ENCODE measurements at regions not wholly inside any gene's neighbourhood (a gene's known extent, or its start where the extent isn't known, plus 50 kb on each side); places are given as distances from the start of the nearest gene placed in this dataset.
"Not testable (repeated sequence)": the region's sequence is repeated elsewhere in the genome, so short reads cannot be mapped to it uniquely, and the experiment has no call there.

DNA sequence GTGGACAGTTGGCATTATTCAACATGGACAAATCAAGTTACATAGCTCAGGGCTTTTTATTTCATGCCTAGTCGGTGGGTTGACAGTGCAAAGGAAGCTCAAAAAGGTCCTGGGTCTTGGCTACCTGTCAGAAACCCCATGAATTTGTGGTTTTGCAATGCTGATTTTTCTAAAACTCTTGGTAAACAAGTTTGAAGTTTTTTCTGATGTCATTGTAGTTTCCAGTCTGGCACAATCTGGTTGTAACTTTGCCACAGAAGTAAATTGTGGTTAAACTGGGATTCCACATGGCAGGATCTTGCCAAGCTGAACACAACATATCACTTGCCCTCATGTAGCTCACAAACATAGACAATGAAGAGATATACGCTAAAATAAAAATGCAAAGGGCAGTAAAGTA lies 100.8 kb downstream of the EHF start:
- Histone ChIP-seq H3K27ac (ENCODE audit: insufficient read depth, low read length) (no peak overlapping the region), H3K9ac (ENCODE audit: insufficient read depth, low read length) (no peak overlapping the region), H4K20me1 (ENCODE audit: control insufficient read depth, extremely low read depth, insufficient read depth, low read length) (no peaks in the 10 kb centered on the region), H3K36me3 (ENCODE audit: control insufficient read depth, insufficient read depth, low read length) (no peaks in the 10 kb centered on the region), H3K9me3 (ENCODE audit: control insufficient read depth, insufficient read depth, low read depth, low read length) (no peaks in the 10 kb centered on the region), H2AFZ (ENCODE audit: low read length) (no peak overlapping the region), H3K4me2 (ENCODE audit: extremely low read depth, insufficient read depth, low read length) (no peak overlapping the region), H3K4me3 (replicated peaks in 1 of 4; ENCODE audit: control extremely low read depth in 1 of 4, insufficient read depth in 1 of 4, low read depth in 3 of 4, low read length in 4 of 4) (no peak overlapping the region), H3K27me3 (ENCODE audit: control insufficient read depth, insufficient read depth, low read length) (no peaks in the 10 kb centered on the region), H3K4me1 (ENCODE audit: control insufficient read depth, extremely low read depth, insufficient read depth, low read length) (no peaks in the 10 kb centered on the region), H3K79me2 (ENCODE audit: control insufficient read depth, insufficient read depth, low read length) (no peaks in the 10 kb centered on the region)
- TF ChIP-seq EZH2 (IDR thresholded peaks at IDR 0.05; ENCODE audit: low read length, missing control alignments) = no peak
- TF ChIP-seq, protein P1, sequence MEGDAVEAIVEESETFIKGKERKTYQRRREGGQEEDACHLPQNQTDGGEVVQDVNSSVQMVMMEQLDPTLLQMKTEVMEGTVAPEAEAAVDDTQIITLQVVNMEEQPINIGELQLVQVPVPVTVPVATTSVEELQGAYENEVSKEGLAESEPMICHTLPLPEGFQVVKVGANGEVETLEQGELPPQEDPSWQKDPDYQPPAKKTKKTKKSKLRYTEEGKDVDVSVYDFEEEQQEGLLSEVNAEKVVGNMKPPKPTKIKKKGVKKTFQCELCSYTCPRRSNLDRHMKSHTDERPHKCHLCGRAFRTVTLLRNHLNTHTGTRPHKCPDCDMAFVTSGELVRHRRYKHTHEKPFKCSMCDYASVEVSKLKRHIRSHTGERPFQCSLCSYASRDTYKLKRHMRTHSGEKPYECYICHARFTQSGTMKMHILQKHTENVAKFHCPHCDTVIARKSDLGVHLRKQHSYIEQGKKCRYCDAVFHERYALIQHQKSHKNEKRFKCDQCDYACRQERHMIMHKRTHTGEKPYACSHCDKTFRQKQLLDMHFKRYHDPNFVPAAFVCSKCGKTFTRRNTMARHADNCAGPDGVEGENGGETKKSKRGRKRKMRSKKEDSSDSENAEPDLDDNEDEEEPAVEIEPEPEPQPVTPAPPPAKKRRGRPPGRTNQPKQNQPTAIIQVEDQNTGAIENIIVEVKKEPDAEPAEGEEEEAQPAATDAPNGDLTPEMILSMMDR (conservative IDR thresholded peaks at IDR 0.05 in 1 of 2, IDR thresholded peaks at IDR 0.05 in 1 of 2; ENCODE audit: low read depth in 1 of 2, low read length in 2 of 2) = no peak
- peak; percentile 14 to 78 for DNase-seq (ENCODE audit: low read depth in 2 of 2)

DNA sequence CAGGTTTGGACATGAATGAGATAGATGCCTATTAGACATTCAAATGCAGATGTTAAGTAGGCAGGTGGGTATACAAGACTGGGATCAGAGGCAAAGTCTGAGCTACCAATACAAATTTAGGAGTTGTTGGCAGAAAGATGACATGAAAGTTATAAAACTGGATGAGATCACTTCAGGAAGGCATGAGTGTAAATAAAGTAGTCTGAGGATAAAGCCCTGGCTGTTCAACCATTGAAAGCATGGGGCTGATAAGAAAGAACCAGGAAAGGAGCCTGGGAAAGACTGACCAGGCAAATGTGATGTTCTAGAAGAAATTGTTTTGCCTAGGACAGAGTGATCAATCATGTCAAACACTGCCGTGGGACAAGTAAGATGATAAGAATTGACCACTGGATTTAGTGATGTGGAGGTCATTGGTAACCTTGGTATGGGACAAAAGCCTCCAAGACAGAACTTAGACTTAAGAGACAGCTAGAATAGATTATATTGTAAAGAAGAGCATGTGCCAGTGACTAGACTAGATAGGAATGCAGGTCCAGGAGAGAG lies 98.5 kb downstream of the EHF start:
- no peaks in the 10 kb centered on the region for H3K27me3 ChIP-seq (ENCODE audit: control insufficient read depth, insufficient read depth, low read length)
- no peak overlapping the region for H3K4me3 ChIP-seq (replicated peaks in 1 of 4; ENCODE audit: control extremely low read depth in 1 of 4, insufficient read depth in 1 of 4, low read depth in 3 of 4, low read length in 4 of 4)
- no peaks in the 10 kb centered on the region for H3K79me2 ChIP-seq (ENCODE audit: control insufficient read depth, insufficient read depth, low read length)
- no peak overlapping the region for H3K4me2 ChIP-seq (ENCODE audit: extremely low read depth, insufficient read depth, low read length)
- no peak for TF ChIP-seq EZH2 (IDR thresholded peaks at IDR 0.05; ENCODE audit: low read length, missing control alignments)
- TF ChIP-seq, protein P1 (conservative IDR thresholded peaks at IDR 0.05 in 1 of 2, IDR thresholded peaks at IDR 0.05 in 1 of 2; ENCODE audit: low read depth in 1 of 2, low read length in 2 of 2) = no peak
- DNase-seq (ENCODE audit: low read depth in 2 of 2) = peak in 1 of 2 donors; percentile 2
- H3K9ac ChIP-seq (ENCODE audit: insufficient read depth, low read length) = no peak overlapping the region
- no peaks in the 10 kb centered on the region for H3K4me1 ChIP-seq (ENCODE audit: control insufficient read depth, extremely low read depth, insufficient read depth, low read length)
- no peaks in the 10 kb centered on the region for H4K20me1 ChIP-seq (ENCODE audit: control insufficient read depth, extremely low read depth, insufficient read depth, low read length)
- H3K27ac ChIP-seq (ENCODE audit: insufficient read depth, low read length) = no peak overlapping the region
- H3K36me3 ChIP-seq (ENCODE audit: control insufficient read depth, insufficient read depth, low read length) = no peaks in the 10 kb centered on the region
- H3K9me3 ChIP-seq (ENCODE audit: control insufficient read depth, insufficient read depth, low read depth, low read length) = no peaks in the 10 kb centered on the region
- no peak overlapping the region for H2AFZ ChIP-seq (ENCODE audit: low read length)

DNA sequence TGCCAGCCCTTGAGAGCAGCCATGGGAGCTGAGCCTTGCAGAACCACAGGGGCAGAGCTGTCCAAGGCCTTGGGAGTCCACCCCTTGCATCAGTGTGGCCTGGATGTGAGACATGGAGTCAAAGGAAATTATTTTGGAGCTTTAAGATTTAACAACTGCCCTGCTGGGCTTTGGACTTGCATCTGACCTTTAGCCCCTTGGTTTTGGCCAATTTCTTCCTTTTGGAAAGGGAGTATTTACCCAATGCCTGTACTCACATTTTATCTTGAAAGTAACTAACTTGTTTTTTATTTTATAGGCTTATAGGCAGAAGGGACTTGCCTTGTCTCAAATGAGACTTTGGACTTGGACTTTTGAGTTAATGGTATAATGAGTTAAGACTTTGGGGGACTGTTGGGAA lies 92.7 kb downstream of the EHF start:
- H3K4me3 ChIP-seq (replicated peaks in 1 of 4; ENCODE audit: control extremely low read depth in 1 of 4, insufficient read depth in 1 of 4, low read depth in 3 of 4, low read length in 4 of 4); H3K9me3 ChIP-seq (ENCODE audit: control insufficient read depth, insufficient read depth, low read depth, low read length); H3K36me3 ChIP-seq (ENCODE audit: control insufficient read depth, insufficient read depth, low read length); H3K9ac ChIP-seq (ENCODE audit: insufficient read depth, low read length); H3K27me3 ChIP-seq (ENCODE audit: control insufficient read depth, insufficient read depth, low read length); H2AFZ ChIP-seq (ENCODE audit: low read length); DNase-seq (ENCODE audit: low read depth in 2 of 2); H3K4me1 ChIP-seq (ENCODE audit: control insufficient read depth, extremely low read depth, insufficient read depth, low read length); H3K4me2 ChIP-seq (ENCODE audit: extremely low read depth, insufficient read depth, low read length); H3K79me2 ChIP-seq (ENCODE audit: control insufficient read depth, insufficient read depth, low read length); H3K27ac ChIP-seq (ENCODE audit: insufficient read depth, low read length); H4K20me1 ChIP-seq (ENCODE audit: control insufficient read depth, extremely low read depth, insufficient read depth, low read length): not testable (repeated sequence)
